HG03378 (cell line): ENCODE measurements at regions not wholly inside any gene's neighbourhood (a gene's known extent, or its start where the extent isn't known, plus 50 kb on each side); places are given as distances from the start of the nearest gene placed in this dataset.
"Not testable (repeated sequence)": the region's sequence is repeated elsewhere in the genome, so short reads cannot be mapped to it uniquely, and the experiment has no call there.

ENCODE experiments used
- ATAC-seq: cut with Tn5 transposase; IDR thresholded peaks from one replicate; pipeline ENCODE4 v1.9.1; 2021; ENCODE audit warnings: mild to moderate bottlenecking, moderate library complexity; ENCODE audit not compliant: unreplicated experiment

GRCh38 chr16:26762594-26762993, 304.1 kb upstream of the C16orf82 start:
- no peak for ATAC-seq

GRCh38 chr16:26765087-26765486, 301.6 kb upstream of the C16orf82 start:
- no peak for ATAC-seq

GRCh38 chr16:26768385-26769010, 298.2 kb upstream of the C16orf82 start:
- no peak for ATAC-seq

GRCh38 chr16:26770547-26770946, 296.2 kb upstream of the C16orf82 start:
- no peak for ATAC-seq

GRCh38 chr16:26772503-26772902, 294.2 kb upstream of the C16orf82 start:
- peak; percentile 62 for ATAC-seq

GRCh38 chr16:26777821-26778220, 288.9 kb upstream of the C16orf82 start:
- ATAC-seq: no peak

- no peak for ATAC-seq
Measured at GRCh38 chr16:26787924-26788323, 278.8 kb upstream of the C16orf82 start.

- no peak for ATAC-seq
Measured at GRCh38 chr16:26791169-26791568, 275.6 kb upstream of the C16orf82 start.

GRCh38 chr16:26795184-26795583, 271.5 kb upstream of the C16orf82 start:
- no peak for ATAC-seq

- no peak for ATAC-seq
Measured at GRCh38 chr16:26801628-26802027, 265.1 kb upstream of the C16orf82 start.

GRCh38 chr16:26802440-26802839, 264.3 kb upstream of the C16orf82 start:
- no peak for ATAC-seq

- ATAC-seq: no peak
Measured at GRCh38 chr16:26802965-26803364, 263.8 kb upstream of the C16orf82 start.

GRCh38 chr16:26806657-26807056, 260.1 kb upstream of the C16orf82 start:
- ATAC-seq: no peak

GRCh38 chr16:26809461-26809860, 257.3 kb upstream of the C16orf82 start:
- ATAC-seq: no peak

GRCh38 chr16:26816266-26816665, 250.5 kb upstream of the C16orf82 start:
- no peak for ATAC-seq

GRCh38 chr16:26816885-26817571, 249.7 kb upstream of the C16orf82 start:
- no peak for ATAC-seq

- ATAC-seq: no peak
Measured at GRCh38 chr16:26818393-26818792, 248.3 kb upstream of the C16orf82 start.

- ATAC-seq: no peak
Measured at GRCh38 chr16:26824469-26824868, 242.3 kb upstream of the C16orf82 start.

- ATAC-seq: no peak
Measured at GRCh38 chr16:26826500-26826899, 240.2 kb upstream of the C16orf82 start.

- ATAC-seq: no peak
Measured at GRCh38 chr16:26827386-26827785, 239.3 kb upstream of the C16orf82 start.

GRCh38 chr16:26830428-26831127, 236.1 kb upstream of the C16orf82 start:
- no peak for ATAC-seq

GRCh38 chr16:26836114-26836513, 230.6 kb upstream of the C16orf82 start:
- not testable (repeated sequence) for ATAC-seq
